Liver (tissue), 3 donors: ENCODE measurements at regions not wholly inside any gene's neighbourhood (a gene's known extent, or its start where the extent isn't known, plus 50 kb on each side); places are given as distances from the start of the nearest gene placed in this dataset.

Experiments used
- FOXA2 ChIP-seq: IDR thresholded peaks from 2 replicates; pipeline ENCODE4 v1.6.1; 2016; ENCODE audit warnings: antibody characterized with exemption
- HNF4A ChIP-seq, 2 donors: conservative IDR thresholded peaks; 2 replicates each; pipeline ENCODE4 v1.6.1; 2016; ENCODE audit warnings: antibody characterized with exemption in 2 of 2, mild to moderate bottlenecking in 2 of 2
- JUND ChIP-seq, 2 donors: IDR thresholded peaks; 2 replicates each; pipeline ENCODE4 v1.6.1; 2016; ENCODE audit warnings: antibody characterized with exemption in 2 of 2
- NR2F2 ChIP-seq: IDR thresholded peaks from 2 replicates; pipeline ENCODE4 v1.6.1; 2016; ENCODE audit warnings: antibody characterized with exemption
- RAD21 ChIP-seq, 2 donors: IDR thresholded peaks; 2 replicates each; pipeline ENCODE4 v1.6.1; 2016; ENCODE audit warnings: antibody characterized with exemption in 2 of 2, mild to moderate bottlenecking in 2 of 2
- SP1 ChIP-seq: IDR thresholded peaks from 2 replicates; pipeline ENCODE4 v1.6.1; 2018; ENCODE audit warnings: antibody characterized with exemption, mild to moderate bottlenecking
- TAF1 ChIP-seq: conservative IDR thresholded peaks from 2 replicates; pipeline ENCODE4 v1.6.1; 2016; ENCODE audit warnings: antibody characterized with exemption, mild to moderate bottlenecking
- YY1 ChIP-seq: IDR thresholded peaks from 2 replicates; pipeline ENCODE4 v1.6.1; 2016; ENCODE audit warnings: antibody characterized with exemption, mild to moderate bottlenecking
- TF ChIP-seq, protein P1 (sequence below): fragments of 150-350 bp; IDR thresholded peaks from 2 replicates; pipeline ENCODE4 v1.5.1; 2017; ENCODE audit warnings: improper control_type of control experiment, low read depth, low read length; ENCODE audit not compliant: missing input control
- TF ChIP-seq, protein P2 (sequence below): IDR thresholded peaks from 2 replicates; pipeline ENCODE4 v1.6.1; 2016; ENCODE audit warnings: antibody characterized with exemption
- TF ChIP-seq, protein P3 (sequence below): IDR thresholded peaks from 2 replicates; pipeline ENCODE4 v1.6.1; 2016; ENCODE audit warnings: antibody characterized with exemption
- TF ChIP-seq, protein P4 (sequence below): IDR thresholded peaks from 2 replicates; pipeline ENCODE4 v1.6.1; 2016; ENCODE audit warnings: antibody characterized with exemption, mild to moderate bottlenecking
- TF ChIP-seq, protein P5 (sequence below): IDR thresholded peaks from 2 replicates; pipeline ENCODE4 v1.6.1; 2016; ENCODE audit warnings: antibody characterized with exemption
- donor health status: healthy.
- donor health status: healthy.

DNA sequence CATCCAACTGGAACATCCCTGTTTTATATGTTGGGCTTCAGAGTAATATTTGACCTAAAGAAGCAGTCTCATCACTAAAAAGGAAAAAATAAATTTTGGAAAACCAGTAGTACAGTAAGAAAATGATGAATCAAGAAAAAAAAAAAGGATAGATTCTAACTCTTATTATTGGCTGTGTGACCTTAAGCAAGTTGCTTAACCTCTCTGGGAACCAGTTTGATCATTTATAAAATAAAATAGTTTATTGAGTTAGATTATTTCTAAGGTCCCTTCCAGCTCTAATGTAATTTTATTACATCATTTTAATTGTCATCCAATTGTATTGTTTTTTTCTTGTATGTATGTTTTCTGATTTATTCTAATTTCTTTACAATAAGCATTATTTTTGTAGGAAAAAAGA is 127.0 kb downstream of the PRELID2 start:
- TF ChIP-seq, protein P1, sequence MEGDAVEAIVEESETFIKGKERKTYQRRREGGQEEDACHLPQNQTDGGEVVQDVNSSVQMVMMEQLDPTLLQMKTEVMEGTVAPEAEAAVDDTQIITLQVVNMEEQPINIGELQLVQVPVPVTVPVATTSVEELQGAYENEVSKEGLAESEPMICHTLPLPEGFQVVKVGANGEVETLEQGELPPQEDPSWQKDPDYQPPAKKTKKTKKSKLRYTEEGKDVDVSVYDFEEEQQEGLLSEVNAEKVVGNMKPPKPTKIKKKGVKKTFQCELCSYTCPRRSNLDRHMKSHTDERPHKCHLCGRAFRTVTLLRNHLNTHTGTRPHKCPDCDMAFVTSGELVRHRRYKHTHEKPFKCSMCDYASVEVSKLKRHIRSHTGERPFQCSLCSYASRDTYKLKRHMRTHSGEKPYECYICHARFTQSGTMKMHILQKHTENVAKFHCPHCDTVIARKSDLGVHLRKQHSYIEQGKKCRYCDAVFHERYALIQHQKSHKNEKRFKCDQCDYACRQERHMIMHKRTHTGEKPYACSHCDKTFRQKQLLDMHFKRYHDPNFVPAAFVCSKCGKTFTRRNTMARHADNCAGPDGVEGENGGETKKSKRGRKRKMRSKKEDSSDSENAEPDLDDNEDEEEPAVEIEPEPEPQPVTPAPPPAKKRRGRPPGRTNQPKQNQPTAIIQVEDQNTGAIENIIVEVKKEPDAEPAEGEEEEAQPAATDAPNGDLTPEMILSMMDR: no peak
- TF ChIP-seq TAF1 (no peak), JUND (IDR thresholded peaks at IDR 0.05) (no peak), YY1 (no peak), RAD21 (IDR thresholded peaks at IDR 0.05) (no peak), NR2F2 (no peak), HNF4A (conservative IDR thresholded peaks at IDR 0.05) (no peak), SP1 (no peak), FOXA2 (no peak)
- TF ChIP-seq, protein P2, sequence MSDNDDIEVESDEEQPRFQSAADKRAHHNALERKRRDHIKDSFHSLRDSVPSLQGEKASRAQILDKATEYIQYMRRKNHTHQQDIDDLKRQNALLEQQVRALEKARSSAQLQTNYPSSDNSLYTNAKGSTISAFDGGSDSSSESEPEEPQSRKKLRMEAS: no peak
- TF ChIP-seq, protein P3, sequence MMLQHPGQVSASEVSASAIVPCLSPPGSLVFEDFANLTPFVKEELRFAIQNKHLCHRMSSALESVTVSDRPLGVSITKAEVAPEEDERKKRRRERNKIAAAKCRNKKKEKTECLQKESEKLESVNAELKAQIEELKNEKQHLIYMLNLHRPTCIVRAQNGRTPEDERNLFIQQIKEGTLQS: no peak
- TF ChIP-seq, protein P4, sequence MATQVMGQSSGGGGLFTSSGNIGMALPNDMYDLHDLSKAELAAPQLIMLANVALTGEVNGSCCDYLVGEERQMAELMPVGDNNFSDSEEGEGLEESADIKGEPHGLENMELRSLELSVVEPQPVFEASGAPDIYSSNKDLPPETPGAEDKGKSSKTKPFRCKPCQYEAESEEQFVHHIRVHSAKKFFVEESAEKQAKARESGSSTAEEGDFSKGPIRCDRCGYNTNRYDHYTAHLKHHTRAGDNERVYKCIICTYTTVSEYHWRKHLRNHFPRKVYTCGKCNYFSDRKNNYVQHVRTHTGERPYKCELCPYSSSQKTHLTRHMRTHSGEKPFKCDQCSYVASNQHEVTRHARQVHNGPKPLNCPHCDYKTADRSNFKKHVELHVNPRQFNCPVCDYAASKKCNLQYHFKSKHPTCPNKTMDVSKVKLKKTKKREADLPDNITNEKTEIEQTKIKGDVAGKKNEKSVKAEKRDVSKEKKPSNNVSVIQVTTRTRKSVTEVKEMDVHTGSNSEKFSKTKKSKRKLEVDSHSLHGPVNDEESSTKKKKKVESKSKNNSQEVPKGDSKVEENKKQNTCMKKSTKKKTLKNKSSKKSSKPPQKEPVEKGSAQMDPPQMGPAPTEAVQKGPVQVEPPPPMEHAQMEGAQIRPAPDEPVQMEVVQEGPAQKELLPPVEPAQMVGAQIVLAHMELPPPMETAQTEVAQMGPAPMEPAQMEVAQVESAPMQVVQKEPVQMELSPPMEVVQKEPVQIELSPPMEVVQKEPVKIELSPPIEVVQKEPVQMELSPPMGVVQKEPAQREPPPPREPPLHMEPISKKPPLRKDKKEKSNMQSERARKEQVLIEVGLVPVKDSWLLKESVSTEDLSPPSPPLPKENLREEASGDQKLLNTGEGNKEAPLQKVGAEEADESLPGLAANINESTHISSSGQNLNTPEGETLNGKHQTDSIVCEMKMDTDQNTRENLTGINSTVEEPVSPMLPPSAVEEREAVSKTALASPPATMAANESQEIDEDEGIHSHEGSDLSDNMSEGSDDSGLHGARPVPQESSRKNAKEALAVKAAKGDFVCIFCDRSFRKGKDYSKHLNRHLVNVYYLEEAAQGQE: no peak
- TF ChIP-seq, protein P5, sequence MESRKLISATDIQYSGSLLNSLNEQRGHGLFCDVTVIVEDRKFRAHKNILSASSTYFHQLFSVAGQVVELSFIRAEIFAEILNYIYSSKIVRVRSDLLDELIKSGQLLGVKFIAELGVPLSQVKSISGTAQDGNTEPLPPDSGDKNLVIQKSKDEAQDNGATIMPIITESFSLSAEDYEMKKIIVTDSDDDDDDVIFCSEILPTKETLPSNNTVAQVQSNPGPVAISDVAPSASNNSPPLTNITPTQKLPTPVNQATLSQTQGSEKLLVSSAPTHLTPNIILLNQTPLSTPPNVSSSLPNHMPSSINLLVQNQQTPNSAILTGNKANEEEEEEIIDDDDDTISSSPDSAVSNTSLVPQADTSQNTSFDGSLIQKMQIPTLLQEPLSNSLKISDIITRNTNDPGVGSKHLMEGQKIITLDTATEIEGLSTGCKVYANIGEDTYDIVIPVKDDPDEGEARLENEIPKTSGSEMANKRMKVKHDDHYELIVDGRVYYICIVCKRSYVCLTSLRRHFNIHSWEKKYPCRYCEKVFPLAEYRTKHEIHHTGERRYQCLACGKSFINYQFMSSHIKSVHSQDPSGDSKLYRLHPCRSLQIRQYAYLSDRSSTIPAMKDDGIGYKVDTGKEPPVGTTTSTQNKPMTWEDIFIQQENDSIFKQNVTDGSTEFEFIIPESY: no peak
